Keratinocyte (primary cell): ENCODE measurements at regions not wholly inside any gene's neighbourhood (a gene's known extent, or its start where the extent isn't known, plus 50 kb on each side); places are given as distances from the start of the nearest gene placed in this dataset.

Source experiments
- DNase-seq: peaks from one replicate; pipeline ENCODE4 v3.0.0-alpha.2; 2011; ENCODE audit warnings: low read depth, missing footprints, low spot score
- FAIRE-seq: peaks from 2 replicates; lab custom pipeline; 2011; peaks lifted over from hg19 to GRCh38; lab: Jason Lieb, UNC
- H2AFZ ChIP-seq: 2 replicates; pipeline ENCODE4 v1.6.0; 2012; ENCODE audit warnings: low read length, control low read depth, inconsistent platforms; ENCODE audit not compliant: control insufficient read depth
- H3K27ac ChIP-seq: 2 replicates; pipeline ENCODE4 v1.5.1; 2011; ENCODE audit warnings: low read length; ENCODE audit not compliant: control insufficient read depth, insufficient read depth
- H3K27me3 ChIP-seq: 3 replicates; pipeline ENCODE4 v1.6.0; 2011; ENCODE audit warnings: low read length; ENCODE audit not compliant: control insufficient read depth, insufficient read depth; ENCODE audit errors: extremely low read depth
- H3K36me3 ChIP-seq, 2 experiments: 2 replicates in 1 of 2; 3 replicates in 1 of 2; pipeline ENCODE4 v1.5.1; 2011; ENCODE audit warnings: low read length in 2 of 2, mild to moderate bottlenecking in 1 of 2; ENCODE audit not compliant: control insufficient read depth in 2 of 2, insufficient read depth in 2 of 2; ENCODE audit errors: extremely low read depth in 1 of 2
- H3K4me1 ChIP-seq: 3 replicates; pipeline ENCODE4 v1.5.1; 2011; ENCODE audit warnings: low read length; ENCODE audit not compliant: control insufficient read depth, insufficient read depth; ENCODE audit errors: extremely low read depth
- H3K4me2 ChIP-seq: 3 replicates; pipeline ENCODE4 v1.6.0; 2011; ENCODE audit warnings: low read depth, low read length; ENCODE audit not compliant: control insufficient read depth, insufficient read depth; ENCODE audit errors: extremely low read depth
- H3K4me3 ChIP-seq, 3 experiments: fragments of 200-600 bp in 1 of 3; sonication (generic) in 1 of 3; 2 replicates in 2 of 3; 3 replicates in 1 of 3; pipeline ENCODE4 v1.5.1; 2011 to 2016; ENCODE audit warnings: low read length in 3 of 3, mild to moderate bottlenecking in 3 of 3, control low read depth in 2 of 3, inconsistent platforms in 1 of 3, low read depth in 1 of 3, mixed read lengths in 1 of 3, mixed run types in 1 of 3, moderate library complexity in 1 of 3; ENCODE audit not compliant: control insufficient read depth in 2 of 3, insufficient read depth in 2 of 3; ENCODE audit errors: extremely low read depth in 1 of 3
- H3K79me2 ChIP-seq: 2 replicates; pipeline ENCODE4 v1.6.0; 2012; ENCODE audit warnings: low read length; ENCODE audit not compliant: control insufficient read depth, insufficient read depth
- H3K9ac ChIP-seq: 3 replicates; pipeline ENCODE4 v1.6.0; 2011; ENCODE audit warnings: low read length; ENCODE audit not compliant: control insufficient read depth, insufficient read depth; ENCODE audit errors: extremely low read depth
- H3K9me1 ChIP-seq: 3 replicates; pipeline ENCODE4 v1.6.0; 2011; ENCODE audit warnings: low read length; ENCODE audit not compliant: control insufficient read depth, insufficient read depth; ENCODE audit errors: extremely low read depth
- H3K9me3 ChIP-seq: 2 replicates; pipeline ENCODE4 v1.5.1; 2012; ENCODE audit warnings: low read depth, low read length; ENCODE audit not compliant: control insufficient read depth
- H4K20me1 ChIP-seq: 3 replicates; pipeline ENCODE4 v1.6.0; 2011; ENCODE audit warnings: low read length; ENCODE audit not compliant: control insufficient read depth, insufficient read depth; ENCODE audit errors: extremely low read depth
- CTCF ChIP-seq, 3 experiments: IDR thresholded peaks in 1 of 3; conservative IDR thresholded peaks in 1 of 3; optimal IDR thresholded peaks in 1 of 3; 2 replicates in 2 of 3; 3 replicates in 1 of 3; pipeline versions ENCODE3 to v1.5.1; 2011; ENCODE audit warnings: low read length in 3 of 3, mild to moderate bottlenecking in 3 of 3, moderate library complexity in 2 of 3, control low read depth in 1 of 3, inconsistent platforms in 1 of 3; ENCODE audit not compliant: insufficient read depth in 2 of 3; ENCODE audit errors: extremely low read depth in 1 of 3
- EZH2 ChIP-seq: IDR thresholded peaks from one replicate; pipeline ENCODE4 v1.6.1; 2012; ENCODE audit warnings: inconsistent platforms, mild to moderate bottlenecking, low read length, moderate library complexity
- dilution Hi-C: fragments of 300-500 bp; cut with MboI; formaldehyde crosslinking; loops from one replicate; pipeline ENCODE4 v1.7.0; 2020; ENCODE audit warnings: low sequenced_read_pairs; ENCODE audit not compliant: extremely low pct_ligation_motif_present

GRCh38 chr2:22253171-22253570 lies 1129.4 kb downstream of the TDRD15 start:
- Histone ChIP-seq H3K27ac (no peak overlapping the region), H4K20me1 (no peaks in the 10 kb centered on the region), H3K9me1 (no peaks in the 10 kb centered on the region), H3K9ac (no peak overlapping the region), H3K4me2 (no peak overlapping the region), H3K36me3 (no peaks in the 10 kb centered on the region), H3K4me3 (no peak overlapping the region), H3K4me1 (no peaks in the 10 kb centered on the region), H3K27me3 (no peaks in the 10 kb centered on the region), H3K79me2 (no peaks in the 10 kb centered on the region), H3K9me3 (no peaks in the 10 kb centered on the region), H2AFZ (no peak overlapping the region)
- dilution Hi-C loops = no loop called here
- no peak for FAIRE-seq
- TF ChIP-seq EZH2 = no peak
- no peak for TF ChIP-seq CTCF (optimal IDR thresholded peaks at IDR 0.05 in 1 of 3, IDR thresholded peaks at IDR 0.05 in 1 of 3, conservative IDR thresholded peaks at IDR 0.05 in 1 of 3; ENCODE audit: extremely low read depth in 1 of 3, insufficient read depth in 2 of 3, low read length in 3 of 3)
- no peak for DNase-seq

GRCh38 chr2:22261165-22261564 lies 1123.8 kb upstream of the KLHL29 start:
- H2AFZ ChIP-seq = no peak overlapping the region
- dilution Hi-C loops = no loop called here
- no peak for FAIRE-seq

More at GRCh38 chr2:22261165-22261564, 1123.8 kb upstream of the KLHL29 start:
- no peak overlapping the region for H3K9ac ChIP-seq
- no peak overlapping the region for H3K4me2 ChIP-seq
- H3K27me3 ChIP-seq = no peaks in the 10 kb centered on the region
- H3K27ac ChIP-seq = no peak overlapping the region
- no peaks in the 10 kb centered on the region for H3K36me3 ChIP-seq
- no peak for DNase-seq
- TF ChIP-seq CTCF (optimal IDR thresholded peaks at IDR 0.05 in 1 of 3, IDR thresholded peaks at IDR 0.05 in 1 of 3, conservative IDR thresholded peaks at IDR 0.05 in 1 of 3; ENCODE audit: extremely low read depth in 1 of 3, insufficient read depth in 2 of 3, low read length in 3 of 3) (no peak), EZH2 (no peak)
- H3K4me3 ChIP-seq = no peak overlapping the region
- no peaks in the 10 kb centered on the region for H3K79me2 ChIP-seq
- no peaks in the 10 kb centered on the region for H3K9me1 ChIP-seq
- H3K4me1 ChIP-seq = no peaks in the 10 kb centered on the region
- no peaks in the 10 kb centered on the region for H4K20me1 ChIP-seq
- no peaks in the 10 kb centered on the region for H3K9me3 ChIP-seq
